Natural killer cell (primary cell): ENCODE measurements at regions not wholly inside any gene's neighbourhood (a gene's known extent, or its start where the extent isn't known, plus 50 kb on each side); places are given as distances from the start of the nearest gene placed in this dataset.

Source experiments
- ATAC-seq, 3 donors: fragments of 150-1000 bp in 2 of 3; fragments of 200-7000 bp in 1 of 3; cut with Tn5 transposase; 1 replicate in 1 of 3; 2 replicates in 2 of 3; pipeline ENCODE4 v1.10.0; 2021; ENCODE audit warnings: mild to moderate bottlenecking in 2 of 3, moderate library complexity in 2 of 3
- DNase-seq, 2 donors: peaks; one replicate each; pipeline versions ENCODE4 v3.0.0 to v3.0.0-alpha.2; 2013 to 2021; ENCODE audit warnings: mixed read lengths in 1 of 2
- H3K27ac ChIP-seq: one replicate; pipeline ENCODE4 v1.5.1; 2013; ENCODE audit warnings: mild to moderate bottlenecking, low read length
- H3K27me3 ChIP-seq: one replicate; pipeline ENCODE4 v1.6.1; 2013; ENCODE audit warnings: low read length; ENCODE audit not compliant: control insufficient read depth, insufficient read depth
- H3K36me3 ChIP-seq: one replicate; pipeline ENCODE4 v1.6.1; 2013; ENCODE audit warnings: low read length; ENCODE audit not compliant: control insufficient read depth, insufficient read depth
- H3K4me1 ChIP-seq: one replicate; pipeline ENCODE4 v1.6.1; 2013; ENCODE audit warnings: low read length; ENCODE audit not compliant: control insufficient read depth, insufficient read depth
- H3K4me3 ChIP-seq: one replicate; pipeline ENCODE4 v1.5.1; 2013; ENCODE audit warnings: low read length
- H3K9me3 ChIP-seq: one replicate; pipeline ENCODE4 v1.6.1; 2013; ENCODE audit warnings: low read length; ENCODE audit not compliant: control insufficient read depth, insufficient read depth
- H3K27ac Mint-ChIP-seq, 2 donors: one replicate each; pipeline ENCODE4 v1.8.0; 2022; ENCODE audit warnings: mild to moderate bottlenecking in 2 of 2, mixed read lengths in 2 of 2, moderate library complexity in 1 of 2
- H3K27me3 Mint-ChIP-seq, 2 donors: one replicate each; pipeline ENCODE4 v1.8.0; 2022; ENCODE audit warnings: low read depth in 2 of 2, mixed read lengths in 2 of 2
- H3K36me3 Mint-ChIP-seq: one replicate; pipeline ENCODE4 v1.8.0; 2022; ENCODE audit warnings: mixed read lengths
- H3K4me1 Mint-ChIP-seq, 2 donors: one replicate each; pipeline ENCODE4 v1.8.0; 2022; ENCODE audit warnings: mixed read lengths in 2 of 2
- H3K4me3 Mint-ChIP-seq: one replicate; pipeline ENCODE4 v1.8.0; 2022; ENCODE audit warnings: mild to moderate bottlenecking, moderate library complexity, mixed read lengths
- H3K9me3 Mint-ChIP-seq, 2 donors: one replicate each; pipeline ENCODE4 v1.8.0; 2022; ENCODE audit warnings: mixed read lengths in 2 of 2
- CTCF ChIP-seq: fragments of 200-600 bp; IDR thresholded peaks from one replicate; pipeline ENCODE4 v1.8.0; 2022; ENCODE audit warnings: antibody characterized with exemption
- WGBS: methylation state at CpG from one replicate; pipeline ENCODE4 v1.1.7; 2013; ENCODE audit warnings: missing lambda C conversion rate; ENCODE audit not compliant: insufficient coverage; 5-methylcytosine and 5-hydroxymethylcytosine counted together
- intact Hi-C: fragments of 100-400 bp; cut with micrococcal nuclease; formaldehyde crosslinking; loops from one replicate; pipeline ENCODE4 v1.14.2; 2022

GRCh38 chr4:152176627-152177214 is 359.2 kb downstream of the FBXW7 start:
- no peaks in the 10 kb centered on the region for H3K36me3 Mint-ChIP-seq
- Histone ChIP-seq H3K27ac (no peak overlapping the region), H3K27me3 (no peaks in the 10 kb centered on the region), H3K4me1 (no peaks in the 10 kb centered on the region), H3K4me3 (no peak overlapping the region), H3K36me3 (no peaks in the 10 kb centered on the region), H3K9me3 (no peaks in the 10 kb centered on the region)
- peaks cover 0 to 2% of the 10 kb centered on the region in 2 donors for H3K27me3 Mint-ChIP-seq
- DNase-seq (no peak), ATAC-seq (no peak)
- 95% methylated on average over 3 of the region's 3 CpGs for WGBS
- TF ChIP-seq CTCF = no peak
- intact Hi-C loops = no loop called here
- no peaks in the 10 kb centered on the region for H3K9me3 Mint-ChIP-seq
- no peak overlapping the region for H3K27ac Mint-ChIP-seq
- H3K4me3 Mint-ChIP-seq = no peak overlapping the region
- no peaks in the 10 kb centered on the region for H3K4me1 Mint-ChIP-seq

- peaks cover 0 to 2% of the 10 kb centered on the region in 2 donors for H3K27me3 Mint-ChIP-seq
These were observed 360.3 kb downstream of the FBXW7 start for GRCh38 chr4:152175586-152175985.

GRCh38 chr4:152172146-152172545 is 363.7 kb downstream of the FBXW7 start:
- Histone ChIP-seq H3K4me1 (no peaks in the 10 kb centered on the region), H3K36me3 (no peaks in the 10 kb centered on the region), H3K27ac (no peak overlapping the region), H3K4me3 (no peak overlapping the region), H3K9me3 (no peaks in the 10 kb centered on the region), H3K27me3 (no peaks in the 10 kb centered on the region)
- Mint-ChIP-seq H3K27ac (no peak overlapping the region), H3K36me3 (no peaks in the 10 kb centered on the region), H3K4me3 (no peak overlapping the region), H3K9me3 (no peaks in the 10 kb centered on the region), H3K4me1 (no peaks in the 10 kb centered on the region), H3K27me3 (peaks cover 2 to 8% of the 10 kb centered on the region in 2 donors)
- ATAC-seq (no peak), DNase-seq (no peak)
- TF ChIP-seq CTCF = no peak
- 83% methylated on average over 5 of the region's 6 CpGs for WGBS
- intact Hi-C loops = no loop called here

More at GRCh38 chr4:152175586-152175985, 360.3 kb downstream of the FBXW7 start:
- Histone ChIP-seq H3K4me1 (no peaks in the 10 kb centered on the region), H3K4me3 (no peak overlapping the region), H3K36me3 (no peaks in the 10 kb centered on the region), H3K9me3 (no peaks in the 10 kb centered on the region), H3K27ac (no peak overlapping the region), H3K27me3 (no peaks in the 10 kb centered on the region)
- TF ChIP-seq CTCF = no peak
- whole genome bisulfite sequencing = 92% methylated on average over 1 of the region's 2 CpGs
- Mint-ChIP-seq H3K4me1 (no peaks in the 10 kb centered on the region), H3K4me3 (no peak overlapping the region), H3K9me3 (no peaks in the 10 kb centered on the region), H3K27ac (no peak overlapping the region), H3K36me3 (no peaks in the 10 kb centered on the region)
- ATAC-seq (no peak), DNase-seq (no peak)
- intact Hi-C loops = no loop called here

GRCh38 chr4:152171556-152171955 is 364.3 kb downstream of the FBXW7 start:
- H3K4me1 Mint-ChIP-seq = no peaks in the 10 kb centered on the region
- H3K36me3 ChIP-seq = no peaks in the 10 kb centered on the region
- H3K4me1 ChIP-seq = no peaks in the 10 kb centered on the region
- no peak overlapping the region for H3K27ac ChIP-seq
- peaks cover 8 to 12% of the 10 kb centered on the region in 2 donors for H3K27me3 Mint-ChIP-seq
- H3K4me3 ChIP-seq = no peak overlapping the region
- H3K9me3 Mint-ChIP-seq = no peaks in the 10 kb centered on the region
- H3K27ac Mint-ChIP-seq = no peak overlapping the region
- no peak for DNase-seq
- 81% methylated on average over 4 of the region's 4 CpGs for WGBS
- no peak overlapping the region for H3K4me3 Mint-ChIP-seq
- H3K27me3 ChIP-seq = no peaks in the 10 kb centered on the region
- TF ChIP-seq CTCF = no peak
- ATAC-seq = no peak
- H3K36me3 Mint-ChIP-seq = no peaks in the 10 kb centered on the region
- intact Hi-C loops = no loop called here
- no peaks in the 10 kb centered on the region for H3K9me3 ChIP-seq
